ENCODE measurements at regions not wholly inside any gene's neighbourhood (a gene's known extent, or its start where the extent isn't known, plus 50 kb on each side); places are given as distances from the start of the nearest gene placed in this dataset.

DNA sequence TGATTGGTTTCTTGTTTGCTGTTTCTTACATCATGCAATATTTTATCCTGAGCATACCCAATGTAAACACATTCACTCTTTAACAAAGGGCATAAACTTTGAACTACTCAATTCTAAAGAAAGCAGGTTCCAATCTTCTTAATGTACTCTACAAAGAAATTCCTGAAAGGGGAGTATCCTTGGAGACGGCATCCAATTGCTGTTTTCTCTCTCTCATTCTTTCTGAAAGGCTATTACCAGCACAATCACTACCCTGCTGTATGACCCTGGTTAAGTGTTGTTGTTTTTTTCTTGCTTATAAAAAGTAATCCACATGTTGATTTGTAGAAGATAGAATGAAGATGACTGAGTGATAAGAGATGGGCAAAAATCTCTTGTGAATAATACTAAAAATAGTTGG is 176.0 kb downstream of the ZNF365 start:
- DNase-seq: no peak

DNA sequence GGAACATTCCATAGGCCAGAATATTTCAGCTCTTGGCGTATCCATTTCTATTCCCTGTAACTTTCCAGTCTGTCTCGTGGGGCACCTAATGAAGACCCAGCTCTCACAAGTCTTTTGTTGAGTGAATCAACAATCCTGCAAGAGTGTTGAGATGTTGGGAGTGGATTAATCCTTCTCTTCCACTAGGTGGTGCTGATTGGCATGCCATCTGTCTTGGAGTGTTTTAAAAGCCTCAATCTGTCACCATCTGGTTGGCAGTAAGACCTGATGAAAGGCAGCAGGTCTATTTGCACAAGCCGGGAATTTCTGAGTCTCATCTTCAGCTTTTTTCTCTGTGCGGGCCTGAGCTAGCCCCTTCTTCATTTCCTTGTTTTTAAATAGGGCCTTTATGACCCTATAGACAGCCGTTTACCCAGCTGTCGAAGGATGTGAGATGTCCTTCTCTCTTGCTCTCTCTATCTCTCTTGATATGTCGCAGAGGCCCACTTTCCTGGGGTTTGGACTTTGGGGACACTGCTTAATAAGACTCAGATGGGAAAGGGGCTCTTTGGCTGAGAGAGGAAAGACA is 180.5 kb downstream of the ZNF365 start:
- DNase-seq: no peak

DNA sequence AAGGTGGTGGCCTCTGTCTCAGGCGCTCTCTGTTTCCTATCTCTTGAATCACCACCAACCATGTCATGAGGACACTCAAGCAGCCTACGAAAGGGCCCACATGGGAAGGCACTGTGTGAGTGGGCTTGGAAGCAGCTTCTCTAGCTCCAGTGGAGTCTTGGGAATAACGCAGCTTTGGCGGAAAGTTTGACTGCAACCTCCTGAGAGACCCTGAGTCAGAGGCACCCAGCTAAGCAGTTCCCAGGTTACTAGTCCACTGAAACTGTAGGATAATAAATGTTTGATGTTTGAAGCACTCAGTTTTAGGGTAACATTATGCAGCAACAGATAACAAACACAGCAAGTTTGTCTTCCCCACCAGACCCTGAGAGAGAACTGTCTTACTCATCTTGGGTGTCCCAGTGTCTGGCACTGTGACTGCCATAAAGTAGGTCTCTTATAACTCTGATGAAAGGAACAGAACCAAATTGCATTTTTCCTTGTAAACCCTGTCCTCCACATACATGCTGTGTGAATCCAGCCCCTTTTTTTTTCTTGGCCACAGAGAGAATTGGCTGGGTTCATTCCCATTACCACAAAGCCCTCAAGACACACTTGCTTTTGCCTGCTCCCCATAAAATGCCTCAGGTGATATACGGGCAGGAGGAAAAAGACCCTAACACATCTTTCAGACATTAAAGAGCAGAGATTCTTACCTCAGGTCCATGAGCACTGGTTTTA is 185.5 kb downstream of the ZNF365 start:
- DNase-seq: no peak

DNA sequence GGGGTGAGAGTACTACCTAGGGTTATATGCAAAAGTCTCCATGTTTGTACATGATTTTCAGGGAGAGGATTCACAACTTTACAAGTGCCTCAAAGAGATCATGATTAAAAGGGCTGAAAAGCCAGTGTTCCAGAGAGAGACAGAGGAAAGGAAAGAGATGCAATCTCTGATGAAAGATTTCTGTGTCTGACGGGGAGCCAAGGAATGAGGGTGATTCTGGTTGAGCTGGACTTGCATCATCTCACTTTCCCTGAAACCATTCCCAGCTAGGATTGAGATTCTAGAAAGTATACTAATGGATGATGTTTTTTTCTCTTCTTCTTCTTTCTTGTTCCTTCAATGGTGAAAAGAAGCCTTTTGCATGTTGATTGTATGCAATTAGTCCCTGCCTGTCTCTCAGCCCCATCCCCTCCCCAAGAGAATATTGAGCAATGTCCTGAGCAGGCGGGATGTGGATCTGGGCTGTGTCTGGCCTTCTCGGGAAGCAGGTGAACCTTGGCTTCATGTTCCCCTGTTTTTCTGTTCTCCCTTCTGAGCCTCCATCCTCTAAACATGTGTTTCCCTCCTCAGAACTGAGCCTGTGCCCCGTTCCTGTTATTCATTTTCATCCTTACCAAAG is 186.1 kb downstream of the ZNF365 start:
- DNase-seq: no peak

DNA sequence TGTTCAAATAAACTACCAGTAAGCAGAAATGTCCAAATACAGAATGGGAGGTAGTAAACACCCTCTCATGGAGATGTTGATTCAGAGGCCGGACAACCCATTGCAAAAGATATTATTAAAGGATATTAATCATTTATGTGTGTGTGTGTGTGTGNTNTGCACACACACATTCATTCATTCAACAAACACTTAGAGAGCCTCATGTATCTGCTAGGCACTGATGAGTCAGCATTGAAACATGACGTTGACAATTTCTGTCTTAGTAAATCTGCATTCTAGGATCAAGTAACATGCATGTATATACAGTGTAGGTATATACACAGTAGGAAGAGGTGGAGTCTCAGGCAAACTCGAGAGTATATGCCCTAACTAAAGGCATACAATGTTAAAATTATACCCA is 187.0 kb downstream of the ZNF365 start:
- no peak for DNase-seq

DNA sequence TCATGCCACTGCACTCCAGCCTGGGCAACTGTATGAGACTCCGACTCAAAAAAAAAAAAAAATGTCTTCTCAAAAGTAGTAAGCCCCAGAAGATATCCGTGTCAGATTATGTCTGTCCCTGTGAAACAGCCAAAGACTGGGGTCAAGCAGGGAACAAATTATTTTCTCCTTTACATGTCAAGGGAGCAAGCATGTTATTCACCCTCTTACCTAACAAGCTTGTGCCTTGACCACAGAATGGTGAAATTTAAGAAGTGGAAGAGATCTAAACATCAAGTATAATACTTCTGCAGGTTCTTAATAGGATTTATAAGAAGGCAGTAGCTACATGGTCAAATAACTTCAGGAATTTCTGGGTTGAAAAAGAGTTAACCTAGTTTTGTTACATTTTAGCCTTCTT is 187.9 kb downstream of the ZNF365 start:
- DNase-seq: no peak

DNA sequence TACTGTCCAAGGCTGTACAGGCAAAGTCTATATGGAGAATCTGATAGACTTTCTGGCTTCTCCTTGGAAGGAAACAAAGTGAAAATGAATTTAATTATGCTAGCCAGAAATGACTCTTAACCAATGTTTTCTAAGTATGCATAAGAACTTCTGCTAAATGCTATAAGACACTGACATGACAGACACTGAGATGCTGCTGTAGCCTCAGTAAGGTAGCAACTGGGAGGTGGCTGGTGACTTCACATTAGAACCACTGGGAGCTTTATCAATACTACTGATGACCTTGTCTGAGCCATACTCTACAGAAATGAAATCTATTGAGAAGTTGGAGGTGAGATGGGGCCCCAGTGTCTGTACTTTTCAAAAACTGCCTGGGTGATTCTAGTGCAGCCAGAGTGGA is 188.6 kb downstream of the ZNF365 start:
- DNase-seq: no peak

DNA sequence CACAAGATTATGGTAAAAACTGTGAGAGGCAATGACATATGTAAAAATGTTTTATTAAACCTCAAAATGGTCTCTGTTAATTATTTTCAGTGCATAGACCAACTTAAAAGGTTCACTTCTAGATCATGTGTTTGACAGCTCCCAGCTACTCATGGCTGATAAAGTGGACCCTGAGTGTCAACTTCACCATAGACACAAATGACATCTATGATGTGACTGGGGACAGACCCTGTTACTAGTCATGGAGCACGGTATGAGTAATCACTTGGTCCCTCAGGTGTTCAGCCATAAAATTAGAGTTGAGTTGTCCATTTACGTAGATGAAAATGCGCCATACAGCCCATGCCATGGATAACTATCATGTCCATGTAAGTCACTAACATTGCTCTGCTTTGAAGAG is 199.8 kb downstream of the ZNF365 start:
- no peak for DNase-seq

DNA sequence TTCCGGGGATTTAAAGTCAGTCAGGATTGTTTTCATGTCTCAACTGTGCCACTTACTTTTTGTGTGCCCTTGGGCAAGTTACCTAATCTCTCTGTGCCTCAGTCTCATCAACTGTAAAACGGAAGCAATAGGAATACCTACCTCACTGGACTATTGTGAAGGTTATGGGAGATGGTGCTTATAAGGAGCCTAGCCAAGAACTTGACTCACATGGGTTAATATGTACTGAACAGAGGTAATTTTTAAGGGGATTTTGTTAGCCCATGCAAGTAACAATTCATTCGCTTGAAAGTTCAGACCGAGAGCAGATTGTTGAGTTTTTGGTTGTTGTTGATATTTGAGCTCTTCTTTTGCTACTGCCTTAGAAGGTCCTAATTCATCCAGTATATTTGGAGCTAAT is 202.9 kb downstream of the ZNF365 start:
- no peak for DNase-seq

DNA sequence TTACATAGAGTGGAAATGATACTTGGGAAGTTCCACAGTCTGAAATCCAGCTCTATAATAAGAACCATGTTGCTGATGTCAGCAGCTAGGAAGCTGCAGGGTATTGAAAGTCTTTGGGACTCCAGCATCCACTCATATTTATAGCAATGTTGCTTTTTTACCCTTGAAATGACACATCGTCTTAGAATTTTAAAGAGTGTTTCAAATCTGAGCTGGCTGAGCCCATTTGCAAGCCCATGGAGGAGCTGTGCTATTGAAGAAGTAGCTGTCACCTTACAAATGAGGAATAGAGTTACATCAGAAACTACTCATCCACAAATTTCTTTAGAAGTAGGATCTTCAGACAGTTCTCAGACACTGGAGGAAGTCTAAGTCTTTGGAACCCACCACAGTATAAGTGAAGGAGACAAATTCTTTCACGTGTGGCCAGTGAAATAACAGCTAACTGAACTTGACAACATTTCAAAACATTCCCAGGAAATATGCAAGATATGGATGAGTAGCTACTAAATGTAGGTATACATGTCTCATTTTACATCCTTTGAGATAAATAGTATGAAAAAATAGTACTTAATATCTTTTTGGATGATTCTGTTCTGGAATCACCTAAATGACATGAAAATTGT is 203.6 kb downstream of the ZNF365 start:
- no peak for DNase-seq

DNA sequence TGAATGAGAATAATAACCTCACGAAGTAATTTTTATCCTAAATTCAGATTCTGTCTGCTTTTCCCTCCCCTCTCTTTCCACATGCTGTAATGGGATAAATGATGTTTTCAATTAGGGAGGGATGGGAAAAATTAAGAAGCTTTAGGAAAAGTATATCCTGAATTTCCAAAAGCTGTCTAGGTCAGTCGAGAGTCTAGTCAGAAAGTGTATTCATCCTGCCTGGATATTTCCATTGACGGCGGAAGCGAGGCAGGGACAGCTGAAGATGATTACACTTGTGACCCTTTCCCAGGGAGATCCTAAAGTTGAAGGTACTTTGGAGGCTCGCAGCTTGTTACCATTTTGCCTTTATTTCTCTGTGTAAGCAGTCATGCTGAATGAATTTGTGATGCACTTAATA is 204.1 kb downstream of the ZNF365 start:
- DNase-seq: no peak

DNA sequence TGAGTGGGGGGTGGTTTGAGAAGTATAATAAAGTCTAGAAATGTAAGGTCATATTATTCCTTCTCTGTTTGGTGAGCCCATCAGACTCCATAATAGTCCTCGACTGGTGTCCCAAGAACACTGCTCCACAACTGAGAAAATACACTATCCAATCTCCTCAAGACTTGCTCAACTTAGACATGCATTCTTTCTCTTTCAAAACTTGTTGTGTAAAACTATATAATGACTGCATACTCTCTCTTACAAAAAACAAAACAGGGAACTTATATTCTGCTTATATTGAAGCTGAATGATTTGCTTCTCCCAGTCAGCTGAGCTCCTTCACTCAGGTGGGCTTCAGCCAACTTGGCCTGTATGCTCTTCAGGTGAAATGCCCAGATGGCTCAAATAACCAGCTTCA is 204.7 kb downstream of the ZNF365 start:
- DNase-seq: no peak

DNA sequence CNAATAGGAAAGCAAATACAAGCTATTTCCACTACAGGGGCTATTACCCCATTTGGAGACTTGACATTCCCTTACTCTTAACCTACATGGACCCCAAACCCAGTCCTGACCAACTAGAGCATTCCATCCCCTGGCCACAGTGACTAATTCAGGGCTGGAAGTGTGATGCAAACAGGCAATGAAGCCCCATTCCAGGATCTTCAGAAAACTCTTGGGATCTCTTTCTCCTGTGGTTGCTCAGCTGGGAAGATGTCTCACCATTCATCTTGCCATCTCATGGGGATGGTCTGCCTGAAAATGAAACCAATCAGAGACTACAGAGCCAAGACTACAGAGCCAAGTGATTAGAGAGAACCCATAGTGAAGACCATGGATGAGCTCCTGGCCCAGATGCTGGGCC is 206.2 kb downstream of the ZNF365 start:
- DNase-seq: no peak

DNA sequence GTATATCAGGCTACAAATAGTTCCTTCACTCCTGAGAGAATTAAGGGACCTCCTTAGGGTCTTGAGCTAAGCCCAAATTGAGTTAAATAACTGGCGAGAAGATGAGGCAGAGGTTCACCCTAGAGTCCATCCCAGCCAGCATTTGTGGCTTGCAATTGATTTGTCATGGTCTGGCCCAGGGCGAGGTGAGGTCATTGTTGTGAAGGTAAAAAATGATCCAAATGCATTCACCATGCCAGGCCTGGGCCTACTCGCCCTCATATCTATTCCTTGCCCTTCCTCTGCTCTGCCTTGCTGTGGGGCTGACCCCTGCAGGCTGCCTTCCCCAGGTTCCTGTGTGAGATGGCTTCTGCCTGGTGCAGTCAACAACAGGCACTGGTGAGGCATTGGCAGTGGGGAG is 207.2 kb downstream of the ZNF365 start:
- no peak for DNase-seq

DNA sequence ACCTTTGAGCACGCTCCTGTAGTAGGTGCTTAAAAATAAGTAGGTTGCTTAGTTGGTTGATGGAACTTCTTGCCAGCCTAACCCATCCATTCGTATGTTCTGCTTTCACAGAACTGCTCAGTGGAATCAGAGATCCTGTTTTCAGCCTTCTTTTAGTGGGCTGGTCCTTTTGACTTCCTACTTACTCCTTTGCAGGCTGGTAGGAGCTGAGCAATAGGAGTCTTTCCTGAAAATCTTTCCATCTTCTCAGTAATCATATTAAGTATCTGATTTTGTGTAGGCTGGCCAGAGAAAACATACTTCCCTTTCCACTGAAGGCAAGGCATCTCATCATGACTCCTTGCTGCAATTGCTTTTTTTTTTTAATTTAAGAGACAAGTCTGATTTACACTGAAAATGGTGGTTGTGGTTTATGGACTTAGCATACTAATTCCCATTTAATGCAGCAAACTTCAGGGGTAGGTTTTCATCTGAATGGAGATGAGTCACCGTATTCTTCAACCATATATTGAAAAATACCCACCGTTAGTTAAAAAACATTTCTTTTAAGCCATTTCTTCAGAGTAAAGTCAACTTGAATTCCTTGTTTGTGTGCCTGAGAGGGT is 208.0 kb downstream of the ZNF365 start:
- DNase-seq: no peak

DNA sequence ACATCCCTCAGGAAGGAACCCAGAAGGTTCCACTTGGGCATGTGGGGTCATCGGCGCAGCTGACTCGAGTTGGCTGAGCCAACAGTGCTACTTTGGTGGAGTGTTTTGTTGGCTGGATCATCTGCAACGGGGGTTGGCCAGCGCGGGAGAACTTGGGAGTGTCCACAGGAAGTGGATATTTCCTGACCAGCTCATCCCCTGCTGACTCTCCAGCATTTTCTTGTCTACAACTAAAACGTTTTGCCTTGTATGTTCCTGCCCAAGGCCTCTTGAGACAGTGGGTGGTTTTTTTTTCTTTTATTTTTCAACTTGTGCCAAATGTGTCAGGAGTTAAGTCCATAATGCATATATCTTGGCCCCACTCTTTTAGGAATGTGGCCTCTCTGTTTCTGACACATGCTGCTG is 208.6 kb downstream of the ZNF365 start:
- no peak for DNase-seq

DNA sequence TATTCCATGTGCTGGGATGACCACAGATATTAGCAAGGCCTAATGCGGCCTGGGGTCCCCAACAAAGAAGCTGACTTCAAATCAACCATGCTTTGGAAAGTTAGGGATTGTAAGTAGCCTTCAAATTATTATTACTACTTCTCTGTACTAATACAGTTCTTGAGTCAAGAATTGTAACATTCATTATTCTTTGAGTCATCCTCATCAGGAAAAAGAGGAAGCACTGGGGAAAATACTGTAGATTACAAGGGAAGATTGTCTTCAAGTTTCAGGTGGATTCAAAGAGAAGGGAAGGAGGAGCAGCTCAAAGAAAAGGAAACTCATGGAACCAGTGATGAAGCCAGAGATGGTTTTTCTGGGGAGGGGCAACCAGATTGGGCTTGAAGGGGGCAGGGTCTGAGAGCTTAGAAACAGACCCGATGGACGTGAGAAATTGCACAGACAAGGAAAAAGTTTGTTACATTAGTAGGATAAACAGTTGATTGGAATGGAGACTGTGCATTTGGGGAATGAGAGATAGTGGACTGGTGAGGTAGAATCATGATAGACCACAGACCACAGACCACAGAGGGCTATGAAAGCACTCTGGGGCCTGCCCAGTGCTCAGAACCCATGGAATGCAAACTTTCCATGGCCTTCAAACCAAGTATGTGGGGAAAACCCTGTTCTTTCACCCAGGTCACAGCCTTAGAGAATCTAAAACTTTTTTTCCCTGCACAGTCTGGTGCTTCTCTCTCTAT is 209.9 kb downstream of the ZNF365 start:
- no peak for DNase-seq

DNA sequence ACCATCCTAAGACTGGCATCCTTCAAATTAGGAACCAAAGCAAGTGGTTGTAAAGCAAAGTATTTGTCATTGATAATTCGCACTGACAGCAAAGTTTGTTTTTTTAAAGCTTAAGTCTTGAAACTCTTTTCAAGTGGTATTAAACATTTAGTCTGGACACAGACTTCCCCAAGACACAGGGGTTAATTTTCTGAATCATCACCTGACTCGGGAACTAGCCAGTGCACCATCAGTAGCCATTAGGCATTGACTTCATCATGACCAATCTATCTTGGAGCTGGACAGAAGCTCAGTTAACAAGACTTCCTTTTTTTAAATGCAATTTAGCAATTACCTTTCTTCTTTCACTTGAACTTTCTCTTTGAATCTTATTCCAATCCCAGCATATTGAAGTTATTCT is 210.6 kb downstream of the ZNF365 start:
- no peak for DNase-seq

DNA sequence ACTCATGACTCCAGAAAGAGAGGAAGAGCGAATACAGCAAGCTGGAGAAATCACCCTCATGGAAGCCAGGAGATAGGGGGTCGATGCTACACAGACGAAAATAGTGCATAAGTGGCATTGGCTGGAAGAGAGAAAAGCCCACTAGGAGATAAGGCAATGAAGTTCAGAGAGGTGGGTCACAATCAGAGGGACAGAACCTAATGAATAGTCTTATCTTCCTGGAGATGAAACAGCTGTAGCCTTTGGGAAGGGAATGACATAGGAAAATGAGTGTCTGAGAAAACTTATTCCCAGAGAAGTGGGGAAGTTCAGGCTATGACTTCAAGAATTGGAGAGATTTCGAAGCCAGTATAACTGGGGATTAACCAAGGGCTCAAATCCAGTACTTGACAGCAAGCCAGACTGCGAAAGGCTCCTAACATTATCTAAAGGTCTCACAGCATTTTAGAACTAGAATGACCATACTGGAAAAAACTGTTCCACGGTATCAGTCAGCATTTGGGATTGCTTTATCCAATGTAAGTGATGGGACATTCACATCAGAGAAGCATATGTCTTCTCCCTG is 211.1 kb downstream of the ZNF365 start:
- DNase-seq: no peak

DNA sequence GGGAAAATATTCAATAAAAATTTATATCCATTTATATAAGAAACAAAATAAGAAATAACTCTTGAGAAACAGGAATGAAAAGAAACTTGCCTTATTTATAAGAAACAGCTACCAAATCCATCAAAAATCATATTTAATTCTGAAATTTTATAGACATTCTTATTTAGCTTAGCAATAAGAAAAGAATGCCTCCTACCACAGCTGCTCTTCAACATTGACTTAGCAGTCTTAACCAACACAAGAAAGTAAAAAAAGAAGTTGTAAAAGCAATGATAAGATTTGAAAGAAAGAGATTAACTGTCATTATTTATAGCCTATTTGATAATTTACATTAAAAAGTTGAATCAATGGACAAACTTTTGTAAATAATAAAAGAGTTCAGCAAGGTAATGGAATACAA is 212.8 kb downstream of the ZNF365 start:
- no peak for DNase-seq

DNA sequence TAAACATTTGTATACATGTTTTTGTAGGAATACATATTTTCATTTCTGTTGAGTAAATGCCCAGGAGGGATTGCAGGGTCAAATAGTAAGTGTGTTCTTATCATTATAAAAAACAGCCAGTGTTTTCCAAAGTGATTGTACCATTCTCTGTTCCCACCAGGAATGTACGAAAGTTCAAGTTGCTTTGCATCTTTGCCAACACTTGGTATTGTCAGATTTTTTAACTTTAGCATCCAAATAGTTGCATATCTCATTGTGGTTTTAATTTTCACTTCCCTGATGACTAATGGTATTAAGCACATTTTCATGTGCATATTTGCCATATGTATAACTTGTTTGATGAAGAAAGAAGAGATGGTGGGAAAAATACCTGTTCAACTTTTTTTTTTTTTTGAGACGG is 213.9 kb downstream of the ZNF365 start:
- DNase-seq: no peak

DNA sequence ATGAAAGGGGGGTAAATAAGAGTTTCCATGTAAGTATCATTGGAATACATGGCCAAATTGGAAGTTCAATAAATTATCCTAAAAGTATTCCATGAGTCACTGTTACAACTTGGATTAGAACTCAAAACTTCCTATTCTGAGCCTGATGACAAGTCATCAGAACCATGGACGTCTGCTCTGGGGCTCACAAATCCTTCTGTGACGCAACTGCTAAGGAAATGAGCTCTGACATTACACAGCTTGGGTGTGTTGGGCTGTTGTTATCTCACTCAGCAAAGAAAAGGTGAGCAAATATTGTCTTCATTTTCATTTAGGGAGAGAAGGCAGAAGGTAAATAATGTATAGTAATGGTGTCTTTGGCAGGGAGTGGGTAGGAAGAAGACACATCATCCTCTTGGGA is 214.8 kb upstream of the ADO start:
- DNase-seq: no peak

DNA sequence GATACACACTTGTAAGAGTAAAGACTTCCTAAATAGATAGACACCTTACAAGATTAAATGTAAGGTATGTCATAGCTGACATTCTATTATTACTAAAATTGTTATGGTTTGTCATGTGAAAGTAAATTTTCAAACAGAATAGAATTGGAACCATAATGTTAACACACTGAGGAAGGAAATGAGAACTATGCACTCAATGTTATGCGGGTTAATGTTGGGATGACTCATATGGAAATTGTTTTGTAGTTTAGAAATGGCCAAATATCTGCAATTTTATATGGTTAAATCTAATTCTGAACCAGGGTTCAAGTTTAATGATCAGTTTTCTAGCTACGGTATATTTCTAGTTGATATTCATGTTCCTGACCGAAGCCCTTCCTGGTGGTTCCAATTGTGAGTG is 214.2 kb upstream of the ADO start:
- no peak for DNase-seq
